Central memory CD8-positive, alpha-beta T cell (primary cell): ENCODE measurements at regions not wholly inside any gene's neighbourhood (a gene's known extent, or its start where the extent isn't known, plus 50 kb on each side); places are given as distances from the start of the nearest gene placed in this dataset.

Experiments
- ATAC-seq: fragments of 150-1000 bp; cut with Tn5 transposase; replicated peaks from 2 replicates; pipeline ENCODE4 v1.10.0; 2022; ENCODE audit warnings: mild to moderate bottlenecking, moderate FRiP score, moderate number of reproducible peaks; ENCODE audit not compliant: poor library complexity, severe bottlenecking; ENCODE audit errors: extremely low read depth
- DNase-seq, 2 donors: peaks; one replicate each; pipeline ENCODE4 v3.0.0; 2021; ENCODE audit warnings: low spot score in 2 of 2
- H3K27ac Mint-ChIP-seq: one replicate; pipeline ENCODE4 v1.8.0; 2022; ENCODE audit warnings: low read depth, mild to moderate bottlenecking, moderate library complexity, mixed read lengths
- H3K27me3 Mint-ChIP-seq: one replicate; pipeline ENCODE4 v1.8.0; 2022; ENCODE audit warnings: mixed read lengths
- H3K36me3 Mint-ChIP-seq: one replicate; pipeline ENCODE4 v1.8.0; 2022; ENCODE audit warnings: mild to moderate bottlenecking, moderate library complexity, mixed read lengths; ENCODE audit not compliant: insufficient read depth
- H3K4me1 Mint-ChIP-seq: one replicate; pipeline ENCODE4 v1.8.0; 2022; ENCODE audit warnings: mixed read lengths
- H3K4me3 Mint-ChIP-seq: one replicate; pipeline ENCODE4 v1.8.0; 2022; ENCODE audit warnings: mild to moderate bottlenecking, moderate library complexity, mixed read lengths
- H3K9me3 Mint-ChIP-seq: one replicate; pipeline ENCODE4 v1.8.0; 2022; ENCODE audit warnings: mixed read lengths

- Mint-ChIP-seq H3K4me1 (no peaks in the 10 kb centered on the region), H3K4me3 (no peak overlapping the region), H3K9me3 (peaks cover 22% of the 10 kb centered on the region), H3K27ac (no peak overlapping the region), H3K27me3 (no peaks in the 10 kb centered on the region), H3K36me3 (no peaks in the 10 kb centered on the region)
- ATAC-seq (no peak), DNase-seq (no peak)
Measured at GRCh38 chr18:78183815-78184214, 795.8 kb upstream of the SALL3 start.

GRCh38 chr18:78191276-78191675 lies 788.3 kb upstream of the SALL3 start:
- Mint-ChIP-seq H3K36me3 (no peaks in the 10 kb centered on the region), H3K4me3 (no peak overlapping the region), H3K27me3 (no peaks in the 10 kb centered on the region), H3K4me1 (no peaks in the 10 kb centered on the region), H3K27ac (no peak overlapping the region), H3K9me3 (no peaks in the 10 kb centered on the region)
- no peak for ATAC-seq
- DNase-seq, result no peak

DNA sequence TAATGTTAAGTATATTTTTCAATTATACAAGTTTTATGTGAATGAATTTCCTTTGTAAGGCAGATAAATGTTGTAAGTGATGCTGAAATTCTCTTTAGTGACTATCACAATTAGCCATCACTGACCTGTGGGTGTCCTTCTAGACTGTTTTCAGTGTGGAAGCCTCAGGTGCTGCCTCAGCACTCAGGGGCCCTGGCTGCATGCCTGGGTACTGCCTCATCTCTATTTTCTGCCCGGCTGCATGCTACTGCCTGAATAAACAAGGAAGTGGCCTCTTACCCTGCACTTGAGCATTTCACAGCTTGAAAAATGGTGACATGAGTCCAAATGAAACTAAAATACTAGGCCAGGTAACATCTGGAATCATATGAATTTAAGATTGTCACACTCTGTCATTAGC lies 787.6 kb upstream of the SALL3 start:
- H3K9me3 Mint-ChIP-seq, result no peaks in the 10 kb centered on the region
- no peaks in the 10 kb centered on the region for H3K27me3 Mint-ChIP-seq
- no peak overlapping the region for H3K4me3 Mint-ChIP-seq
- H3K36me3 Mint-ChIP-seq, result no peaks in the 10 kb centered on the region
- no peaks in the 10 kb centered on the region for H3K4me1 Mint-ChIP-seq
- H3K27ac Mint-ChIP-seq, result no peak overlapping the region
- DNase-seq (no peak), ATAC-seq (no peak)

DNA sequence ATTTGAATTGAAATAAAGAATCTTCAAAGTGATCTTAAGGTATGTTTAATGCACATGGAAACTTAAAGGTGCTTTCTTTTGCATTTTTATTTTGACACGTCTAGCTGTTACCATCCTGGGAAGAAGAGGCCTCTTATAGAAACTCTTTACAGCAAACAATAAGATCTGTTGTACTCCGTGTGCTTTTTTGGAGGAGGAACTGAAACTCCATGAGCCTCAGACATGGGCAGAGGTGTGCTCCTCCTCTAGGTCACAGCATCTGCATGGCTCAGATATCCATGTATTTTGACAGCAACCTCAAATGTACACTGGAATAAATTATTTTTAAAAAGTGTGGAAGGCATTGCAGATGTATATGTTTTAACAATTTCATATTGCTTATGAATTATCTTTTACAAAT lies 783.3 kb upstream of the SALL3 start:
- ATAC-seq (no peak), DNase-seq (no peak)
- Mint-ChIP-seq H3K27me3 (peaks cover 16% of the 10 kb centered on the region), H3K9me3 (peaks cover 9% of the 10 kb centered on the region), H3K27ac (no peak overlapping the region), H3K4me3 (no peak overlapping the region), H3K36me3 (no peaks in the 10 kb centered on the region), H3K4me1 (no peaks in the 10 kb centered on the region)

- no peak for ATAC-seq
- H3K36me3 Mint-ChIP-seq, result no peaks in the 10 kb centered on the region
- no peak overlapping the region for H3K4me3 Mint-ChIP-seq
- no peak overlapping the region for H3K27ac Mint-ChIP-seq
- H3K4me1 Mint-ChIP-seq, result no peaks in the 10 kb centered on the region
- no peak for DNase-seq
- peaks cover 27% of the 10 kb centered on the region for H3K27me3 Mint-ChIP-seq
- H3K9me3 Mint-ChIP-seq, result peaks cover 18% of the 10 kb centered on the region
Measured at GRCh38 chr18:78199002-78199401, 780.6 kb upstream of the SALL3 start.

DNA sequence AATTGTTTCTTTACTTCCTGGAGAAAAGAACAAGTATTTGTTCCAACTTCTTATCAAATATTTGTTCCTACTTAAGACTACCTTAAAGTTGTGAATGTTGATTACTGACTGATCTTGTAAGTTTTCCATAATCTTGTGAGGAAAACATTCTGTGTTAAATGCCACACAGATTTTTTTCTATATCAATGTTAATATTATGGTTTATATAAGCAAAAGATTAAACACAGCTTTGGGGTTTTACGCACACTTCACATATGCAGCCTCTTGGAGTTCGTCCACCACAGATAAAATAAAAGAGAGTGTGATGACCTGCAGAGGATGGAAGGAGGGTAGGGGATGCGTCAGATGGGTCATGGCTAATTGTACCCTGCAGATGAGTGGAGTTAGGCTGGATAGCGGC lies 780.0 kb upstream of the SALL3 start:
- Mint-ChIP-seq H3K4me3 (no peak overlapping the region), H3K4me1 (no peaks in the 10 kb centered on the region), H3K36me3 (no peaks in the 10 kb centered on the region), H3K9me3 (peaks cover 18% of the 10 kb centered on the region), H3K27me3 (peaks cover 27% of the 10 kb centered on the region), H3K27ac (no peak overlapping the region)
- ATAC-seq (no peak), DNase-seq (no peak)

DNA sequence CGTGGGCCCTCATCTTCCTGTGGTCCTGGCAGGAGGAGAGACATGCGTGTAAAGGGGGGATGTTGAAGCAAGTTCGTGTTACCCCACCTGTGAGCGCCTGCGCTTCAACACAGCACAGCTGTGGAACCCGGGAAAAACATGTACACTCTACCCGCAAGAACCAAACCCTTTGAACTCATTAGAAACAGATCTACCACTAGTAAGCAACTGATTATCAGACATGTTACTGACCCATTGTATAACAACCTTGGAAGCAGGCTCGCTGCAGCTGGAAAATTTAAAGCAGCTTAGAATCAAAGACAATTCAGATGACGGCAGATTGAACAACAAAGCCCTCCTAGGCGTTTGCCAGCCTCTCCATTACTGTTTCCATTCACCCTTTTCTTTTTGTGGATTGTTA lies 771.7 kb upstream of the SALL3 start:
- H3K27ac Mint-ChIP-seq, result no peak overlapping the region
- no peak for ATAC-seq
- H3K4me1 Mint-ChIP-seq, result no peaks in the 10 kb centered on the region
- DNase-seq, result no peak
- no peak overlapping the region for H3K4me3 Mint-ChIP-seq
- H3K9me3 Mint-ChIP-seq, result no peaks in the 10 kb centered on the region
- H3K27me3 Mint-ChIP-seq, result no peaks in the 10 kb centered on the region
- no peaks in the 10 kb centered on the region for H3K36me3 Mint-ChIP-seq

GRCh38 chr18:78208461-78208860 lies 771.2 kb upstream of the SALL3 start:
- H3K27ac Mint-ChIP-seq, result no peak overlapping the region
- H3K36me3 Mint-ChIP-seq, result no peaks in the 10 kb centered on the region
- H3K27me3 Mint-ChIP-seq, result no peaks in the 10 kb centered on the region
- no peaks in the 10 kb centered on the region for H3K9me3 Mint-ChIP-seq
- ATAC-seq (no peak), DNase-seq (no peak)
- no peaks in the 10 kb centered on the region for H3K4me1 Mint-ChIP-seq
- H3K4me3 Mint-ChIP-seq, result no peak overlapping the region

- H3K4me1 Mint-ChIP-seq, result no peaks in the 10 kb centered on the region
- no peak for ATAC-seq
- H3K36me3 Mint-ChIP-seq, result no peaks in the 10 kb centered on the region
- H3K9me3 Mint-ChIP-seq, result no peaks in the 10 kb centered on the region
- H3K27me3 Mint-ChIP-seq, result no peaks in the 10 kb centered on the region
- H3K4me3 Mint-ChIP-seq, result no peak overlapping the region
- DNase-seq, result no peak
- no peak overlapping the region for H3K27ac Mint-ChIP-seq
Measured at GRCh38 chr18:78213361-78213994, 766.1 kb upstream of the SALL3 start.

DNA sequence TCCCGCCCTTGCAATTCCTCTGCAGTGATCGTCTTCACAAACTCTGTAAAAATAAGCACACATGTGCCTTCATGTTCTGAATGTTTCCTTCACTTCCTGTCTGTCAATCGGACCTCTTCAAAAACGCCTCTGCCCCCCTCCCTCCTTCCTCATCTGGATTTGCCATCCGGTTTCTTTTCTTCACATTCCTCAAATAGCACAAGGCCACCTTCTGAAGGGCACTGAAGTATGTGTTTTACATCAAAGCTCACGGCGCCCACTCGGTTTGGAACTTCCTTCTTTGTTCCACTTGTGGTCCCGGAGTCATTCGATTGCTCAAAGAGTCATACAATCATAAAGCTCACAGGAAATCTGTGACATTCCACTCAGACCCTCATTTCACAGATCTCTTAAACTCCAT lies 758.1 kb upstream of the SALL3 start:
- ATAC-seq (no peak), DNase-seq (no peak)
- H3K27me3 Mint-ChIP-seq, result peaks cover 8% of the 10 kb centered on the region
- H3K36me3 Mint-ChIP-seq, result peaks cover 2% of the 10 kb centered on the region
- H3K4me1 Mint-ChIP-seq, result no peaks in the 10 kb centered on the region
- H3K9me3 Mint-ChIP-seq, result peaks cover 5% of the 10 kb centered on the region
- H3K27ac Mint-ChIP-seq, result no peak overlapping the region
- H3K4me3 Mint-ChIP-seq, result no peak overlapping the region

GRCh38 chr18:78228974-78229373 lies 750.6 kb upstream of the SALL3 start:
- H3K4me3 Mint-ChIP-seq, result no peak overlapping the region
- H3K36me3 Mint-ChIP-seq, result peaks cover 5% of the 10 kb centered on the region
- DNase-seq (no peak), ATAC-seq (no peak)
- H3K4me1 Mint-ChIP-seq, result no peaks in the 10 kb centered on the region
- H3K27ac Mint-ChIP-seq, result no peak overlapping the region
- peaks cover 33% of the 10 kb centered on the region for H3K27me3 Mint-ChIP-seq
- peaks cover 5% of the 10 kb centered on the region for H3K9me3 Mint-ChIP-seq

DNA sequence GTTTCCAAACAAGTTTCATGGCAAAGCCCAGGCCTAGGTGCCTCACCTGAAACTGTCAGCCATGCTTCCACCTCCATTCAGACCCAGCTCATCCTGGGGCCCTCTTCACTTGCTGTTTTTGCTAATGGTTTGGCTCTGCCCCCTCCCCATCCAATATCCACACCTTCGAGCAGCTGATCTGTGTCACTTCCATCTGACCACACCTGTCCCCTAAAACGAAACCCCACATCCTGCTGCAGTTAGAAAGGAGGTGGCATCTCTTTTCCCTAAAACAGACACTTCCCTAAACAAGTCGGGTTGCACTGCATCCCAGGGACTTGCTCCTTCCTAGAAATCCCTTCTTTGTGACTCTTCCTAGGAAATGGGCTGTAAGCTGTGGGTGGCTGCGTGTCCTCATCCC lies 748.7 kb upstream of the SALL3 start:
- ATAC-seq (no peak), DNase-seq (no peak)
- Mint-ChIP-seq H3K9me3 (peaks cover 5% of the 10 kb centered on the region), H3K27me3 (peaks cover 31% of the 10 kb centered on the region), H3K27ac (no peak overlapping the region), H3K4me3 (no peak overlapping the region), H3K36me3 (peaks cover 5% of the 10 kb centered on the region), H3K4me1 (no peaks in the 10 kb centered on the region)

DNA sequence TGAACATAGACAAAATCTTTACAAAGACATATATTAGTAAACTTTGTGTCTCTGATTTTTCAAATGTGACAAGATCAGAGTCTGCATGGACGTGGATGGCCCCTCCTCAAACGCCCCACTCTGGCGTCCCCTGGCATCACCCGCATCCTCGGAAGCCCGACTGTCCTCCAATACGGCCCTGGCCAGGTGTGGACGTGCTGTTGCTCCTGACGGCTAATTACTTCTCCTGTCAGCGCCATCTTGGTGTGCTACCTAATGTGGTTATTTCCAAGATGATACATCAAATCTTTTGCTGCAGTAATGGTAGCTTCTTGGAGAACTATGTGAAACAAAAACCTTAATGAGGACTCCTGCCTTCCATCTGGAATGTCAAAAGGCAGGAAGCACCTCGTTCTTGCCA lies 747.4 kb upstream of the SALL3 start:
- DNase-seq, result no peak

DNA sequence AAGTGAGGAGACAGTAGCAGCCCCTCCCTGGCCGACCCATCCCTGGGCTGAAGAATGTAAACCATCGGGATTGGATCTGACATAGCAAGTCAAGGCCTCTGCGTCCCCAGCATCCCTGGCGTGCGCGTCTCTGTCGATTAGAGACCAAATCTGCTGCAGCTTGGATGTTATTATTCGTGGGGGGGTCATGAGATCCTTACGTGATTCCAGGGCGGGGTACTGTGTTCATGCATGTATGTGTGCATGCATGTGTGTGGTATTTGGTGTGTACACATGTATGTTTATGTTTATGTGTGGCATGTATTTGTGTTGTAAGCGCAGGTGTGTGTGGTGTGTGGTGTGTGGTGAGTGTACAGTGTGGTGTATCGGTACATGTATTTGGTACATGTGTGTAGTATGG lies 741.8 kb upstream of the SALL3 start:
- Mint-ChIP-seq H3K4me1 (no peaks in the 10 kb centered on the region), H3K27ac (no peak overlapping the region), H3K36me3 (peaks cover 2% of the 10 kb centered on the region), H3K4me3 (no peak overlapping the region), H3K27me3 (peaks cover 3% of the 10 kb centered on the region), H3K9me3 (peaks cover 6% of the 10 kb centered on the region)
- no peak for ATAC-seq
- DNase-seq, result no peak

More for the DNA sequence above, 747.4 kb upstream of the SALL3 start:
- H3K27me3 Mint-ChIP-seq, result peaks cover 24% of the 10 kb centered on the region
- no peaks in the 10 kb centered on the region for H3K4me1 Mint-ChIP-seq
- H3K36me3 Mint-ChIP-seq, result peaks cover 2% of the 10 kb centered on the region
- ATAC-seq, result no peak
- no peak overlapping the region for H3K4me3 Mint-ChIP-seq
- no peak overlapping the region for H3K27ac Mint-ChIP-seq
- no peaks in the 10 kb centered on the region for H3K9me3 Mint-ChIP-seq
